Mesendoderm (in vitro differentiated cells): ENCODE measurements at regions not wholly inside any gene's neighbourhood (a gene's known extent, or its start where the extent isn't known, plus 50 kb on each side); places are given as distances from the start of the nearest gene placed in this dataset.

Experiments used
- DNase-seq: peaks from one replicate; pipeline ENCODE4 v3.0.0; 2013
- H2AK5ac ChIP-seq: 2 replicates; pipeline ENCODE4 v1.6.1; 2013; ENCODE audit warnings: low read length, inconsistent platforms
- H2BK120ac ChIP-seq: 2 replicates; pipeline ENCODE4 v1.6.1; 2013; ENCODE audit warnings: low read depth, mild to moderate bottlenecking, low read length, moderate library complexity, mixed read lengths
- H2BK15ac ChIP-seq: replicated peaks from 2 replicates; pipeline ENCODE4 v1.6.1; 2013; ENCODE audit warnings: low read depth, mild to moderate bottlenecking, moderate library complexity
- H2BK5ac ChIP-seq: 2 replicates; pipeline ENCODE4 v1.6.1; 2013; ENCODE audit warnings: low read length, inconsistent platforms
- H3K18ac ChIP-seq: 2 replicates; pipeline ENCODE4 v1.6.1; 2013; ENCODE audit warnings: mild to moderate bottlenecking, low read length, mixed read lengths
- H3K23ac ChIP-seq: one replicate; pipeline ENCODE4 v1.6.1; 2013; ENCODE audit warnings: low read length
- H3K27ac ChIP-seq: 2 replicates; pipeline ENCODE4 v1.5.1; 2013; ENCODE audit warnings: low read depth, mild to moderate bottlenecking, inconsistent platforms, low read length, moderate library complexity
- H3K27me3 ChIP-seq: 2 replicates; pipeline ENCODE4 v1.6.1; 2013; ENCODE audit warnings: low read length, control low read depth, mild to moderate bottlenecking, inconsistent platforms; ENCODE audit not compliant: insufficient read depth, poor library complexity
- H3K36me3 ChIP-seq: 2 replicates; pipeline ENCODE4 v1.6.1; 2013; ENCODE audit warnings: low read length, inconsistent platforms; ENCODE audit not compliant: control insufficient read depth, insufficient read depth
- H3K4ac ChIP-seq: one replicate; pipeline ENCODE4 v1.6.1; 2013; ENCODE audit warnings: low read depth, mild to moderate bottlenecking, low read length, moderate library complexity
- H3K4me1 ChIP-seq: 2 replicates; pipeline ENCODE4 v1.6.1; 2013; ENCODE audit warnings: low read depth, low read length, inconsistent platforms; ENCODE audit not compliant: control insufficient read depth
- H3K4me2 ChIP-seq: 2 replicates; pipeline ENCODE4 v1.6.1; 2013; ENCODE audit warnings: low read length
- H3K4me3 ChIP-seq: 2 replicates; pipeline ENCODE4 v1.5.1; 2013; ENCODE audit warnings: mild to moderate bottlenecking, low read length
- H3K56ac ChIP-seq: one replicate; pipeline ENCODE4 v1.6.1; 2013; ENCODE audit warnings: low read length
- H3K79me1 ChIP-seq: 2 replicates; pipeline ENCODE4 v1.6.1; 2013; ENCODE audit warnings: low read length, inconsistent platforms
- H3K79me2 ChIP-seq: 2 replicates; pipeline ENCODE4 v1.6.1; 2013; ENCODE audit warnings: mild to moderate bottlenecking, low read length; ENCODE audit not compliant: control insufficient read depth, insufficient read depth
- H3K9ac ChIP-seq: 2 replicates; pipeline ENCODE4 v1.6.1; 2013; ENCODE audit warnings: low read length, inconsistent platforms
- H4K5ac ChIP-seq: one replicate; pipeline ENCODE4 v1.6.1; 2013; ENCODE audit warnings: low read length
- H4K8ac ChIP-seq: one replicate; pipeline ENCODE4 v1.6.1; 2013; ENCODE audit warnings: low read depth, mild to moderate bottlenecking, control low read depth, low read length, moderate library complexity
- WGBS: extraction: QIAGEN DNeasy Blood & Tissue Kit; methylation state at CpG from one replicate; pipeline ENCODE4 v1.1.7; 2013; ENCODE audit warnings: low lambda C conversion rate, missing lambda C conversion rate; ENCODE audit not compliant: insufficient coverage; ENCODE audit errors: extremely low coverage; 5-methylcytosine and 5-hydroxymethylcytosine counted together

GRCh38 chr10:1992930-1993329 lies 255.6 kb upstream of the ADARB2 start:
- no peak for DNase-seq
- no CpG with 5 or more reads among the region's 10 CpGs for WGBS
- no peak overlapping the region for H3K4ac ChIP-seq
- no peak overlapping the region for H3K23ac ChIP-seq
- no peak overlapping the region for H3K4me3 ChIP-seq
- no peaks in the 10 kb centered on the region for H3K79me1 ChIP-seq
- no peak overlapping the region for H3K27ac ChIP-seq
- no peaks in the 10 kb centered on the region for H3K4me1 ChIP-seq
- no peaks in the 10 kb centered on the region for H3K79me2 ChIP-seq
- no peak overlapping the region for H2AK5ac ChIP-seq
- no peaks in the 10 kb centered on the region for H3K36me3 ChIP-seq
- no peaks in the 10 kb centered on the region for H3K27me3 ChIP-seq
- no peak overlapping the region for H3K56ac ChIP-seq
- no peak overlapping the region for H4K8ac ChIP-seq
- no peak overlapping the region for H2BK120ac ChIP-seq
- H3K4me2 ChIP-seq = no peak overlapping the region
- H4K5ac ChIP-seq = no peak overlapping the region
- no peak overlapping the region for H2BK15ac ChIP-seq
- no peak overlapping the region for H3K18ac ChIP-seq
- no peak overlapping the region for H3K9ac ChIP-seq
- no peak overlapping the region for H2BK5ac ChIP-seq

- H2BK5ac ChIP-seq = no peak overlapping the region
- no peak overlapping the region for H3K56ac ChIP-seq
- H2BK15ac ChIP-seq = no peak overlapping the region
- no peak overlapping the region for H4K5ac ChIP-seq
- H3K79me1 ChIP-seq = no peaks in the 10 kb centered on the region
- H3K27me3 ChIP-seq = no peaks in the 10 kb centered on the region
- H2AK5ac ChIP-seq = no peak overlapping the region
- H3K23ac ChIP-seq = no peak overlapping the region
- no peak overlapping the region for H2BK120ac ChIP-seq
- no peak overlapping the region for H3K4me2 ChIP-seq
- H4K8ac ChIP-seq = no peak overlapping the region
- no peaks in the 10 kb centered on the region for H3K79me2 ChIP-seq
- no peak overlapping the region for H3K4ac ChIP-seq
- DNase-seq = no peak
- WGBS = no CpG with 5 or more reads among the region's 5 CpGs
- no peaks in the 10 kb centered on the region for H3K4me1 ChIP-seq
- H3K36me3 ChIP-seq = no peaks in the 10 kb centered on the region
- H3K9ac ChIP-seq = no peak overlapping the region
- H3K27ac ChIP-seq = no peak overlapping the region
- no peak overlapping the region for H3K18ac ChIP-seq
- H3K4me3 ChIP-seq = no peak overlapping the region
These were observed 251.8 kb upstream of the ADARB2 start for GRCh38 chr10:1989090-1989489.

DNA sequence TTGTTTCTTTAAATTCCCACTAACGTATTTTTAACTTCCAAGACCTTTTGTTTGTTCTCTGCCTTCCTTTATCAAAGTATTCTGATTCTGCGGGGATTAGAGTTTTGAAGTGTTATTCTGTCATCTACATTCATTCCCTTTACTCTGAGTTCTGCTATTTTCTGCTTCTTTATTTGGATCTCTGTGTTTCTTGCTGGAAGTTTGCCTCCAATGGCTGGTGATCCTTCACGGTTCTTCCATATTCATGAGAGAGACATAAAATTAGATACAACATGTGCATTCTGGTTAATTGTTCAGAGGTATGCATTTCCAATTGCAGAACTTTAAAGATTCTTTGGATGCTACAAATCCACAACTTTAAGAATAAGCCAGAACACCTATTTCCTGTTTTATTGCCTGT lies 244.7 kb upstream of the ADARB2 start:
- H4K5ac ChIP-seq = no peak overlapping the region
- H3K27me3 ChIP-seq = no peaks in the 10 kb centered on the region
- no peak overlapping the region for H3K27ac ChIP-seq
- no peak for DNase-seq
- H3K4ac ChIP-seq = no peak overlapping the region
- no peak overlapping the region for H3K4me2 ChIP-seq
- H2BK120ac ChIP-seq = no peak overlapping the region
- H2BK5ac ChIP-seq = no peak overlapping the region
- no peaks in the 10 kb centered on the region for H3K79me2 ChIP-seq
- H3K4me1 ChIP-seq = no peaks in the 10 kb centered on the region
- H3K9ac ChIP-seq = no peak overlapping the region
- no peaks in the 10 kb centered on the region for H3K79me1 ChIP-seq
- no peak overlapping the region for H3K18ac ChIP-seq
- no peak overlapping the region for H2AK5ac ChIP-seq
- no peak overlapping the region for H2BK15ac ChIP-seq
- no peak overlapping the region for H3K4me3 ChIP-seq
- H3K23ac ChIP-seq = no peak overlapping the region
- WGBS = 100% methylated on average over 1 of the region's 3 CpGs
- no peaks in the 10 kb centered on the region for H3K36me3 ChIP-seq
- H3K56ac ChIP-seq = no peak overlapping the region
- H4K8ac ChIP-seq = no peak overlapping the region

DNA sequence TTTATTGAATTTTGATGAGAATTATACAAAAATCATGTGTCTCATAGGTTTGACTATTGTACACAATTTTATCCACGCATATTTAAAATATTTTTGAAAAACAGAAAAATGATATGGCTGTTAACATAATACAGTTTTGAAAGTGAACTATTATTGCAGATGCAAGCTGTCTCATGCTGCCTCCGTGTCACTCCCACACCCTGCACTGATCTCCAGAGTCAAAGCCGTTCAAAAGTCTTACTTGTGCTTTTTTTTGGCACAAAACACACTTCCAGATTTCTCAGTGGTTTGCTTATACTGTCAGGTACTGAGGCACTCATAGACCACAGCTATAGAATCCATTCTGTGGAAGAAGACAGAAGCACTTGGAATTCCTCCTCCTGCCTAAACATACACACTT lies 243.1 kb upstream of the ADARB2 start:
- no peak for DNase-seq
- Histone ChIP-seq H3K36me3 (no peaks in the 10 kb centered on the region), H3K4me1 (no peaks in the 10 kb centered on the region), H2BK120ac (no peak overlapping the region), H3K18ac (no peak overlapping the region), H4K5ac (no peak overlapping the region), H3K79me1 (no peaks in the 10 kb centered on the region), H3K27ac (no peak overlapping the region), H3K4me2 (no peak overlapping the region), H3K79me2 (no peaks in the 10 kb centered on the region), H3K56ac (no peak overlapping the region), H4K8ac (no peak overlapping the region), H3K9ac (no peak overlapping the region), H3K27me3 (no peaks in the 10 kb centered on the region), H2AK5ac (no peak overlapping the region), H3K4me3 (no peak overlapping the region), H3K4ac (no peak overlapping the region), H3K23ac (no peak overlapping the region), H2BK15ac (no peak overlapping the region), H2BK5ac (no peak overlapping the region)
- no CpG with 5 or more reads among the region's 3 CpGs for WGBS

DNA sequence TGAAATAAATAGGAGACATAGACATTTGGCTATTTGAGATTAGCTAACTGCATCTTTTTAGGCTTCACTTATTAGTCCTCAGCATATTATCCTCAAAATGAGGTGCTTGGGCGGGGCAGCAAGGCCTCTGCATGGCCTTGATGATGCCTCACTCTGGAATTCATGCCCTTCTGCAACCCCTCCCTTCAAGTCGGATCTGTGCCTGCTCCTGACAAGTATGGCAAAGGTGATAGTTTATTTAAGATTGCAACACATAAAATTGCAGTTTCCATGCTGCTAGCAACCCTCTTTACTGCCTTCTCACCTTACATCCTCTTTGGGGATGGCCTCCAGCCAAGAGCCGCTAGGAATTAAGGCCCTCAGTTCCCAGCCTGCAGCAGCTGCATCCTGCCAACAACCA lies 241.3 kb upstream of the ADARB2 start:
- Histone ChIP-seq H3K27ac (no peak overlapping the region), H2BK15ac (no peak overlapping the region), H3K36me3 (no peaks in the 10 kb centered on the region), H3K79me1 (no peaks in the 10 kb centered on the region), H3K23ac (no peak overlapping the region), H3K9ac (no peak overlapping the region), H3K4ac (no peak overlapping the region), H2BK120ac (no peak overlapping the region), H3K79me2 (no peaks in the 10 kb centered on the region), H2AK5ac (no peak overlapping the region), H4K5ac (no peak overlapping the region), H3K18ac (no peak overlapping the region), H2BK5ac (no peak overlapping the region), H4K8ac (no peak overlapping the region), H3K4me1 (no peaks in the 10 kb centered on the region), H3K56ac (no peak overlapping the region), H3K27me3 (no peaks in the 10 kb centered on the region), H3K4me3 (no peak overlapping the region), H3K4me2 (no peak overlapping the region)
- WGBS = no CpG with 5 or more reads among the region's 3 CpGs
- DNase-seq = no peak

GRCh38 chr10:1977461-1977860 lies 240.1 kb upstream of the ADARB2 start:
- Histone ChIP-seq H3K4ac (no peak overlapping the region), H3K56ac (no peak overlapping the region), H3K4me3 (no peak overlapping the region), H3K79me2 (no peaks in the 10 kb centered on the region), H3K36me3 (no peaks in the 10 kb centered on the region), H3K27ac (no peak overlapping the region), H3K23ac (no peak overlapping the region), H4K8ac (no peak overlapping the region), H3K79me1 (no peaks in the 10 kb centered on the region), H2BK5ac (no peak overlapping the region), H2AK5ac (no peak overlapping the region), H2BK15ac (no peak overlapping the region), H3K18ac (no peak overlapping the region), H3K4me1 (no peaks in the 10 kb centered on the region), H4K5ac (no peak overlapping the region), H3K9ac (no peak overlapping the region), H2BK120ac (no peak overlapping the region), H3K4me2 (no peak overlapping the region), H3K27me3 (no peaks in the 10 kb centered on the region)
- DNase-seq = no peak
- WGBS = no CpG with 5 or more reads among the region's 1 CpG
